DLD1 (cell line): ENCODE measurements at regions not wholly inside any gene's neighbourhood (a gene's known extent, or its start where the extent isn't known, plus 50 kb on each side); places are given as distances from the start of the nearest gene placed in this dataset.

ENCODE experiments used
- in situ Hi-C: cut with HindIII; loops from 2 replicates; pipeline ENCODE4 v1.10.0; 2017; ENCODE audit warnings: low sequenced_read_pairs

- in situ Hi-C loops, result no loop called here
These were observed 83.8 kb downstream of the AXIN2 start for GRCh38 chr17:65477600-65477999.

DNA sequence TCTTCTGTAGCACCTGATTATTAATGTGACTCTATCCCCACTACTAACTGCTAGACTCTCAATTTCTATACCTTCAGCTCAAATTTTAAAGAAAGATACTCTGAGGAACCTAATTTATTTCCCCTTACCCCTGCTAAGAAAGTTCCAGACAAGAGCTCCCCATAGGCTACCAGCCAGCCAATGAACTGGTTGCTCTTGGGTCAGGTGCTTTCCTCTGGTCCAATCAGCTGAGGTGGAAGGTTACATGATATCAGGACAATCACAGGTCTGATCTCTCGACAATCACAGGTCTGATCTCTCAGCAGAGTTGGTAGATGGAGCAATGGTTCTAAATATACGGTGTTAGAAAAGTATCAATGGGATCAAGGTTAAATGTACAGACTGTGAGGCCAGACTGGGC lies 86.8 kb downstream of the AXIN2 start:
- in situ Hi-C loops, result no loop called here

DNA sequence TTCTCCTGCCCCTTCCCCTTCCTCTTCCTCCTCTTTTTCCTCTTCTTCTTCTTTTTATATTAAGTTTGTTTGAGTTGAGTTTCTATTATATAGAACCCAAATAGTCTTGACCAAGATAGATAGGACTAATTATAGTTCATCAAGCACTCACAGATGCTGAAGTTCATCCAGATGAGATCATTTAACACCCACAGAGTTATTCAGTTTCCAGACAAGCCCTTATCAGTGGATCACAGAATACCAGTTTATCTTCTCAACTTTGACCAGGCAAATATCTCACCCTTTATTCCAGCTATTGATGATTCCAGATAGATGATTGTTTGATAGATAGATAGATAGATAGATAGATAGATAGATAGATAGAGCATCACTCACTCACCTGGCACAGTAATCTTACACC lies 87.5 kb downstream of the AXIN2 start:
- in situ Hi-C loops, result no loop called here

DNA sequence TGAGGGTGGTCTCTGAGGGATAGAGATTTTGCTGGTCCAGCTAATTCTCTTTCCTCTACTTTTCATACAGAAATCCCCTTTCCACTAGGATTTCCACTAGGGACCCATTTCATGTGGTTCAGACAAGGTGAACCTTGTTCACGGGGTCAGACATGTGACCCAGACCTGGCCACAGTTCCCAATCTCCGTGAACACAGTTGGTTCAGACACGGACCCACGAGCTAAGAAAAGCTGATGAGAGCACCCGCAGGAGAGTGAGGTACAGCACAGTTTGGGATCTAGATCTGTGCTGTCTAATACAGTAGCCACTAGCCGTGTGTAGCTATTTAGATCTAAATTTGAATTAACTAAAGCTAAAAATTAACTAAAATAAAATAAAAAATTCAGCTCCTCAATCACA lies 88.1 kb downstream of the AXIN2 start:
- in situ Hi-C loops, result no loop called here

- in situ Hi-C loops, result no loop called here
These were observed 88.7 kb downstream of the AXIN2 start for GRCh38 chr17:65472666-65473309.

DNA sequence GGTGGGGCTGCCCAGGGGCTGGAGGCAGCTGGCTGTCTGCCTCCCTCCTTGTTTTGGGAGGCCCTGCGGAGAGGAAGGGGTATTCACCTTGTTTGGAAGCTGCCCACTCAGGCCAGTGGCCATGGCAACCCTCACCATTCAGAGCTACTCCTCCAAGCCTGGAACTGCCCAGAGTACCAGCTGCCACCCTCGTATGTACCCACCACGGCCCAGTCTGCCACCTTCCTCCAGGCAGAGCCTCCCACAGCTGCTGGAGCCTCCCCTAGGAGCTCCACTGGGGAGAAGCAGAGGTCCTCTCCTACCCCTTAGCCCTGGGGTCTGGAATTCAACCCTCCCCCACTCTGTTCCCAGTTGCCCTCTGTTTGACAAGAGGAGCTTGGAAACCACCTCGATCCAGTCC lies 90.7 kb downstream of the AXIN2 start:
- in situ Hi-C loops, result no loop called here

DNA sequence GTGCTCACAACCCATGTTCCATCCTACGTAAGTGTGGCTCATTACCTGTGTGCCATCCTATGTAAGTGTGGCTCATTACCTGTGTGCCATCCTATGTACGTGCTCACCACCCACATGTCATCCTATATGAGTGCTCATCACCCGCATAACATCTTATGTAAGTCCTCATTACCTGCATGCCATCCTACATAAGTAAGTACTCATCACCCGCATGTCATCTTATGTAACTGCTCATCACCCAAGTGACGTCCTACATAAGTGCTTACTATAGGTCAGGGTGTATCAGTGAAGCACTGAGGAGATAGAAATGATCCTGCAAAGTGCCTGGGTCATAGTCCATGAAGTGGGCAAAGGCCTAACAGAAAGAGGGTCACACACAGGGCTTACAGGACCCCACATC lies 93.1 kb downstream of the AXIN2 start:
- in situ Hi-C loops, result no loop called here

DNA sequence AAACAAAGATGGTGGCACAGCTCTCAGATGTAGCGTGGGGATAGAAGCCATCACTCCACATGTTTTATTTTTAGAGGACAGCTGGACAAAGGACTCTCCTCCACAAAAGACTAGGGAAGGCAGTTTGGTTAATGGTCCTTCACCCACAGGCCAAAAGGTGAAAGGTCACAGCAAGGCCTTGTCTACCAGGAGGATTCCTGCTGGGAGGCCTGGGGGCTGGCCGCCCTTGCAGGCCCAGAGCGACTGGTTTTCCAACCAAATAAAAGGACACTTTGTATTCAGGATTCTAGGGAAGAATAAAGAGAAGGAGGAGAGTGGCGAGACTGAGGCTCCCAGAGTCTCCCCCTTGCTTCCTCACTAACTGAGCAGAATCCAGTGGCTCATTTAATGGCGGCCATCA lies 94.3 kb downstream of the AXIN2 start:
- in situ Hi-C loops, result no loop called here

GRCh38 chr17:65466547-65466946 lies 94.9 kb downstream of the AXIN2 start:
- in situ Hi-C loops, result no loop called here

DNA sequence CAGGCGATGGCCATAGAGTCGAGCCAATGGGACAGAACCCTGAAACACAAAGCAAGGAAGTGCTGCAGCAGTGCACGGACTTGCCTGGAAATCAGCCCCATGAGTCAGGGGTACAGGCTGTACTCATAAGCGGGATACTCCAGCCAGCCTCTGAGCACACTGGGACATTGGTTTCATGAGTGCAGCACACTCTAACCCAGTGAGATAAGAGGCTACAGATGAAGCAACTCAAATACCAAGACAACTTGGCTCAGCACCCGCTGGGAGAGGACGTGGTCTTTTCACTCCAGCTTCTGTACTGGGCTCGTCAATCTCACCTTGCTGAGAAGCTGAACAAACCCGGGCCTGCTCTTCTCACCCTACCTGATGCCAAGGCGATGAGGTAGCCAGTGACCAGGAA lies 98.2 kb downstream of the AXIN2 start:
- in situ Hi-C loops, result no loop called here

GRCh38 chr17:65459677-65460347 lies 101.6 kb downstream of the AXIN2 start:
- in situ Hi-C loops, result loop anchor here (5.0 kb wide), 1 partner anchor 527 kb away; no protein-coding TSS in a partner anchor

- in situ Hi-C loops, result loop anchor here (5.0 kb wide), 1 partner anchor 530 kb away; no protein-coding TSS in a partner anchor
These were observed 103.7 kb downstream of the AXIN2 start for GRCh38 chr17:65457635-65458257.

- in situ Hi-C loops, result loop anchor here (5.0 kb wide), 1 partner anchor 530 kb away; no protein-coding TSS in a partner anchor
These were observed 104.3 kb downstream of the AXIN2 start for GRCh38 chr17:65457183-65457582.

GRCh38 chr17:65456368-65457151 lies 104.9 kb downstream of the AXIN2 start:
- in situ Hi-C loops, result loop anchor here (5.0 kb wide), 1 partner anchor 531 kb away; no protein-coding TSS in a partner anchor

DNA sequence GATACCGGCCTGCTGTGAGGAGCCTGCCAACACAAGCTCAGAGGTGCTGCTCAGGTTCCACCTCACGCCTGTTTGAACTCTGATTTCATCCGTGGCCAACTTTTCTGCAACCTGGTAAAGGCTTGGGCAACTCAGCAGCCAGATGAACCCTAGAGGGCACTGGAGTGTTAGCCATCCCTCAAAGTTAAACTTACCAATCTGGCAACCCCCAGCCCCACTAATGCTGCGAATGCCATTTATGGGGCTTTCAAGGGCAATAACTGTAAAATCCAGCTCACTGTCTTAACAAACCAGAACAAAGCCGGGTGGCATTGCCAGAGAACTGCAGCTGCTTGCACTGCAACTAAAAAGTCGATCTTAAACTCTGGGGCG lies 105.5 kb downstream of the AXIN2 start:
- in situ Hi-C loops, result loop anchor here (5.0 kb wide), 1 partner anchor 531 kb away; no protein-coding TSS in a partner anchor

GRCh38 chr17:65455154-65455971 lies 106.1 kb downstream of the AXIN2 start:
- in situ Hi-C loops, result loop anchor here (5.0 kb wide), 1 partner anchor 532 kb away; no protein-coding TSS in a partner anchor

DNA sequence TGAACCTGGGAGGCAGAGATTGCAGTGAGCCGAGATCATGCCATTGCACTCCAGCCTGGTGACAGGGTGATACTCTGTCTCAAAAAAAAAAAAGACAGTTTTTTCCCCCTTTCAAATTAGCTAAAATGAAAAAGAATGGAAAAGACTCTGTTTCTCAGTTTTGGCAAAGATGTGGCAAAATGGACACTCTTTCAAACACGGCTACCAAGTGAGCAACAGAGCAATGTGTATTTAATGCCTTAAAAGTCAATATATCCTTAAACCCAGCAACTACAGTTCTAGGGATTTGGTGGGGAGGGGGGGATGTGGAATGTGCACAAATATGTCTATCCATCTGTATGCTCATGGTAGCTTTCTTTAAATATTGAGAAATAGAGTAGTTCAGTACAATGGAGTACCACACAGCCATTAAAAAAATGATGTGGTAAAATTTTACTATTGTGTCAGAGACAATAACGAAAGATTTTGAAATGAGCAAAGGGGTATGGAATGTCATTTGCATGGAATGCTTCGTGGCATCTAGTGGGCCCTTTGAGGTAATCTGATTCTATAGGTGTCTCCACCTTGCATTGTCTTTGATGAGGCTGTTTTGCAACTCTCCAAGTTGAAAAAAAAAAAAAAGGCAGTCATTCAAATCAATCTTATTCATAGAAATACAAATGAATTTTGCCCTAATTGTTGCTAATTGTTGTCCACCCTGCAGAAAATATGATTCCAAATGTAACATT lies 108.1 kb downstream of the AXIN2 start:
- in situ Hi-C loops, result no loop called here

- in situ Hi-C loops, result no loop called here
These were observed 112.0 kb downstream of the AXIN2 start for GRCh38 chr17:65449495-65449894.

DNA sequence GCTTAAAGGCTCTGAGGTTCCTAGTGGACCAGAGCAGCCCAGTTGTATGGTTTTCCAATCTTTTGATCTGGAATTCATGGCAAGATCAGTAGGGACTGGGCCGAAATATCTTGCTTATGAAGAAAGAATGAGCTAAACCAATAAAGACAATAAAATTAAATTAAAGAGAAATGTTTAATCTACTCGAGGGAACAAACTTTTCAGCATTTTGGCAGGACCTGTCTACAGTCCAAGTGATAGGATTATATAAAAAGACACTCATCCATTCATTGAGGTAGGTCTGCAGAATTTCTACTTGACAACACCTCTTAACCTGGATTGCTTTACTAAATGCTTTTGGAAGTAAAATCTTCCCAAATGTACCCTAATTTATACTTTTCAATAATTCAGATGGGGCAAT lies 113.6 kb downstream of the AXIN2 start:
- in situ Hi-C loops, result no loop called here
